GM19397 (cell line): ENCODE measurements at regions not wholly inside any gene's neighbourhood (a gene's known extent, or its start where the extent isn't known, plus 50 kb on each side); places are given as distances from the start of the nearest gene placed in this dataset.

Experiments
- ATAC-seq: cut with Tn5 transposase; IDR thresholded peaks from one replicate; pipeline ENCODE4 v1.9.1; 2021; ENCODE audit warnings: mild to moderate bottlenecking, moderate library complexity; ENCODE audit not compliant: unreplicated experiment

- ATAC-seq: no peak
These were observed 312.9 kb downstream of the DEPDC1B start for GRCh38 chr5:60387051-60387440.

DNA sequence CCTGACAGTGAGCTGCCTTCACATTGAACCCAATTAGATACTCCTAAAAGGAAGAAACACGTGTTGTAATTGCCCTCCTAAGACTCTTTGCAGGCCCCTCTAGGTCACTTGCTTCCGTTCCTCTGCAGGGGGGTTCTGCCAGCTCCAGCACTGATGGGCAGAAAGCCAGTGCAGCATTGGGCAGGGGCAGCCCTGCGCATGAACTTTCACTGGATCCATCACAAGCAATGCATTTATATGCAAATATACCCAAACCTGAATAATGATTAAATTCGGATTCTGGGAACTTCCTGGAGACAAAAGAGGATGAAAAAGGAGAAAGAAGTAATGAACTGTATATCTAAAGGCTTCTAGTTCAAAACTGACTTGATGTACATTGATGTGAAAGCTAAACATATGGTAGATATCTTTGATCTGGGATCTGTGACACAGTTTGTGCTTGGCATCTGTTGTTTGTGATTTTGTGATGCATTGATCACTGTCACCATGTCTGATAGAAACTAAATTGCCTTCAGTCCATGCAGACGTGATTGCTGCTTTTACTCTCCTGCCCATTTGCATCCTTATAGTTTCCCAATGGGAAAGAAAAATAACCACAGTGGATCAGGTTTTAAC is 313.4 kb downstream of the DEPDC1B start:
- ATAC-seq: no peak

DNA sequence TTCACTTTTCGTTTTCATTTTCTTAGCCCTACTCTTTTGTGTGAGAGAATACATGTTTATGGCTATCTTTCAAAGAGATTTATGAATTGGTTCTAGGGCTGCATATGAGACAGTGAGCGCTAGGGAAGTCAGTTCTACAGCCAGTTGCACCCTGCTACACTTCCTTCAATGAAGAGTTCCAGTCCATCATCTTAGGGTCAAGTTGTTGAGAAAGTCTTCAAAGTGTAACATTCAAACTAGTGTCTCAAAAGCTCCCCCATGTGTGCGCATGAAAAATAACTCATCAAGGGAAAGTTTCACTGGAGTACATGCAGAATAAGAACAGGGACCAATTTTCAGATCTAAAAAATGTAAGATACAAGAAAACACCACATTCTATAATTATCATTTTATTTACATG is 317.2 kb downstream of the DEPDC1B start:
- no peak for ATAC-seq

DNA sequence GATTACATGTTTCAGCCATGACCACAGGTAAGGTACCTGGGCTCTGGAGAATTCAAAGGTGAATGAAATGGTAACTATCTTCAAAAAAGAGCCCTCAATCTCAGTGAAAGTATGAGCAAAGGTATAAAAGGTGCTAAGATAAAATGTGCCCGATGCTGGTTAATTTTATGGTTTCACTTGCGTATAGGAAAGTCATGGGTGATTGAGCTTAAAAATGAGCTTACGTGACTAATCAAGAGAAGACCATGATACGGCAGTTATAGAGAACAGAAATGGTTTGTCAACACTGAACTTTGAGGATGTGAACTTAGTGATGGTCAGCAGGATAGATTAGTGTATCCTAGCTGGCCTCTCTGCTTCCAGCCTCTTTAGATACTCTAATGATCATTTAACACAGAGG is 320.1 kb downstream of the DEPDC1B start:
- ATAC-seq: no peak

DNA sequence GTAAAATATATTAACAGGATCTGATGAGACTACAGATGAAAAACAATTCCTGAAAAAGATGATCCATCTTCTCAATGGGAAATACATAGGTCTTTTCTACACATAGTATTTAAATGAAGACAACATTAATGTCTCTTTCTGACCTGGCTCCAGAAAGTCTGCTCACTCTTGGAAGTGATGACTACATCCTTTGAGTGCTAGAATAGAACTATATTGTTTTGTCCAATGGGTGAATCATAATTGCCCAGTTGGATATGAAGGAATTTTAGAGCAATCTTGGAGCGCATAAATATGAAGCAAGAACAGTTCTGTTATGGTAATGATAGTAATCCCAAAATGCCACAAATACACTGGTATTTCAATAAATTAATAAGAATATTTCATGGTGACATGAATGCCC is 322.1 kb downstream of the DEPDC1B start:
- no peak for ATAC-seq

- no peak for ATAC-seq
These were observed 323.1 kb downstream of the DEPDC1B start for GRCh38 chr5:60376860-60377259.

- ATAC-seq: no peak
These were observed 325.6 kb downstream of the DEPDC1B start for GRCh38 chr5:60374409-60374808.

GRCh38 chr5:60372786-60373185 is 327.2 kb downstream of the DEPDC1B start:
- ATAC-seq: no peak

- no peak for ATAC-seq
These were observed 328.9 kb downstream of the DEPDC1B start for GRCh38 chr5:60371065-60371464.

DNA sequence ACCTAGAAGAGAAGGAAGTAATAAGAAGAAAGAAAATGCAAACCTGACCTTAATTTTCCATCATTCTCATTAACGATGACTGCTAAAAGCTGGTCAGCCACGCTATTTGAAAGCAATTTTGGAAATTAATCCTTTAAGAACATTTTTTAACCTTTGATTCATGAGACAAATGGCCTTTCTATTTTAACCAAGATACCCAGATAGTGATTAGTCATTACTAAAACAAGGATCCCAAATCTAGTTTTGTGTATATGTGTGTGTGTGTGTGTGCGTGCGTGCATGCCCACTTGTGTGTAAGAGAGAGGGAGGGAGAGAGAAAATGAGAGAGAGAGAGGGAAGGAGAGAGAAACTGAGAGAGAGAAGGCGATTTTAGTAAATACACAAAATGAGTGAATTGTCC is 329.5 kb downstream of the DEPDC1B start:
- ATAC-seq: no peak

- no peak for ATAC-seq
These were observed 330.6 kb downstream of the DEPDC1B start for GRCh38 chr5:60369391-60369790.

- no peak for ATAC-seq
These were observed 331.9 kb downstream of the DEPDC1B start for GRCh38 chr5:60368100-60368499.

- no peak for ATAC-seq
These were observed 333.5 kb downstream of the DEPDC1B start for GRCh38 chr5:60366489-60366888.

- no peak for ATAC-seq
These were observed 335.0 kb downstream of the DEPDC1B start for GRCh38 chr5:60365001-60365400.

DNA sequence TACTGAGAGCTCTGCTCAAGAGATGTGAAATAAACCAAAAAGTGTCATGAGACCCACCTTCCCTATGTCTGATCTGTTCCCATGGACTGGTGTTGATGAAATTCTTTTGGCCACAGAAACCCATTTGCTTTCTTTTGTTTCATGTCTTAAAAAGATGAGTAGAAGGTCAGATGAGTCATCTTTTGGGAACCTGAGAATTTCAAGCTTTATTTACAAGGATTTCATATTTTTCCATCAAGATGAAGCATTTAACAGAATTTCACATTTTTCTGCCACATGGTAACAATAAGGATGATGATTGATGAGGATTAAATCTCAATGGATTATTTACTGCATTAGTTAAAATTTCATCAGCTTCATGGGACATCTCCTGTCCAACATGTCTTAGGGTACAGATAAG is 337.8 kb downstream of the DEPDC1B start:
- no peak for ATAC-seq

DNA sequence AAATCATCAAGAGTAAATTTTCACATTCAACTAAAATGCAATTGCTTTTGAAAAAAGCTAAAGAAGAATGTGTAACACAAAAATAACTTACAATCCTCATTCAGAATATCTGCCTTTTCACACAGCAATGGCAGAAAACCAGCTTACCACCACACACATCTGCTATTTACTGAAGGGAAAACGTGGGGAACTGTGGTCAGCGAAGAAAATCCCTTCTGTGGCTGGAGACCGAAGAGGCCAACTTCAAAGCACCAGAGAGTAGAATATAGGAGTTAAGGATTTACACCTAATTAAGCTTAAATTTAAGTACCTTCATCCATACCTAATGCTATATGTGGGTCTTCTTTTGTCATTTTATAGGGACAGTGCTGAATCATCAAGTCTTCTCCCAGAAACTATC is 339.6 kb downstream of the DEPDC1B start:
- ATAC-seq: no peak

- ATAC-seq: no peak
These were observed 342.7 kb downstream of the DEPDC1B start for GRCh38 chr5:60357302-60357701.

GRCh38 chr5:60356745-60357144 is 343.2 kb downstream of the DEPDC1B start:
- ATAC-seq: no peak

- no peak for ATAC-seq
These were observed 344.8 kb downstream of the DEPDC1B start for GRCh38 chr5:60355181-60355580.

DNA sequence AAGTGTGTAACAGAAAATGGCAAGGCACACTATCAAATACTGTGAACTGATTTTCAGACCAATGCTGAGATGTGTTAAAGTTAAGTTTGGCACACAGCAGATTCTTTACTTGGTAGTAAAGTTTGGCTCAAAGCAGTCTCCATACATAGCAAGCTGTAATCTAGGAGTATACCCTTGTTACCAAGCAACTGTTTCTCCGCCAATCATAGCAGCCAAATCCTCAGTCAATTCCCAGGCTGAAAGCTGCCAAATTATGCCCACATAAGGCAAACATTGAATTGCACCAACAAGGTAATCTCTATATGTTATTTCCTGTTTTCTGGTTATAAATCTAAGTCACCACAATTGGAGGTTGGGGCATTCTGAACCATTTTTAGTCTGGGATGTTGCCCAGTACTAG is 345.7 kb downstream of the DEPDC1B start:
- ATAC-seq: no peak

DNA sequence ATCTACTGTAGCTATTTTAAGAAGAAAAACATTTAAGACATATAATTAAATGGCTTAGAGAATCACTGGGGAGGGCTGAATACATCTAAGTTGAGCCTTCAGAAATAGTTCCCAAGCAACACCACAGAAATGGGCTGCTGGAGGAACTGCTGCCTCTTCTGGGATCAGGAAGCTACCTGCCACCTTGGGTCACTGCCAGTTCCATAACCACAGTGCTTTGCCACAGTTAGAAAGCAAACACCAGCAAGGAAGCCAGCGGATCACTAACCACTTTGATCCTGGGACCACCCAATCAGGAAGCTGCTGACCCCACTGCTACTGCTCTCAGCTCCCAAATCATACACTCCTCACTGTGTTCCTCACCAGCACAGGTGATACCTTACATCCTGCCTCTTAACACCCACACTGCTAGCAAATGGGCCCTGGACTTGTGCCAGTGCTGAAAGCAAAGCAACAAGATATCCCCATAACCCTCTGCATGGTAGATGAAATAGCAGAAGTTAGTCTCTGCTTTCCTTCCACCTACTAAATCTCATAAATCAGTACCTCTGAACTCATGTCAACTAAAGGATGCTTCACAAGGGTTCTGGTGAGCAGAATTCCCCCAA is 346.9 kb downstream of the DEPDC1B start:
- ATAC-seq: no peak

DNA sequence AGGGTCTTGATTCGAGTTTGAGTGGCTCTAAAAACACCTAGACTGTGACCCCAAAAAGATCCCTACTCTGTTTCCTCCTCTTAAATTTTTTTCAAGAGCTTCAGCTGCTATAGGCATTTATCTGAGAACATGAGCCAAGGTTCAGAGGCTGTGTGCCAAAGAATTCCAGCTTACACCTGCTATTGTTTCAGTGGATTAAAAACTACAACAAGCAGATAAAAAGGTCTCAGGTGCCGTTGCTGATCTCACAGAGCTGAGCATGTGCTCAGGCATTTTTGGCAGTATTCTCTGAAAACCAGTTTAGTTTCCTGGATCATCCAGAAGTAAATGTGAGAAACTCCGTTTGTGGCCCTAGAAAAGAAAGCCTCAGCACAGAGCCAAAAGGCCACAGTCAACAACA is 349.2 kb downstream of the DEPDC1B start:
- no peak for ATAC-seq

- ATAC-seq: no peak
These were observed 350.0 kb downstream of the DEPDC1B start for GRCh38 chr5:60349891-60350415.
